GM21576 (cell line): ENCODE measurements at regions not wholly inside any gene's neighbourhood (a gene's known extent, or its start where the extent isn't known, plus 50 kb on each side); places are given as distances from the start of the nearest gene placed in this dataset.
"Not testable (repeated sequence)": the region's sequence is repeated elsewhere in the genome, so short reads cannot be mapped to it uniquely, and the experiment has no call there.

Experiments used
- ATAC-seq: cut with Tn5 transposase; IDR thresholded peaks from one replicate; pipeline ENCODE4 v1.9.1; 2021; ENCODE audit warnings: mild to moderate bottlenecking, moderate library complexity; ENCODE audit not compliant: unreplicated experiment

DNA sequence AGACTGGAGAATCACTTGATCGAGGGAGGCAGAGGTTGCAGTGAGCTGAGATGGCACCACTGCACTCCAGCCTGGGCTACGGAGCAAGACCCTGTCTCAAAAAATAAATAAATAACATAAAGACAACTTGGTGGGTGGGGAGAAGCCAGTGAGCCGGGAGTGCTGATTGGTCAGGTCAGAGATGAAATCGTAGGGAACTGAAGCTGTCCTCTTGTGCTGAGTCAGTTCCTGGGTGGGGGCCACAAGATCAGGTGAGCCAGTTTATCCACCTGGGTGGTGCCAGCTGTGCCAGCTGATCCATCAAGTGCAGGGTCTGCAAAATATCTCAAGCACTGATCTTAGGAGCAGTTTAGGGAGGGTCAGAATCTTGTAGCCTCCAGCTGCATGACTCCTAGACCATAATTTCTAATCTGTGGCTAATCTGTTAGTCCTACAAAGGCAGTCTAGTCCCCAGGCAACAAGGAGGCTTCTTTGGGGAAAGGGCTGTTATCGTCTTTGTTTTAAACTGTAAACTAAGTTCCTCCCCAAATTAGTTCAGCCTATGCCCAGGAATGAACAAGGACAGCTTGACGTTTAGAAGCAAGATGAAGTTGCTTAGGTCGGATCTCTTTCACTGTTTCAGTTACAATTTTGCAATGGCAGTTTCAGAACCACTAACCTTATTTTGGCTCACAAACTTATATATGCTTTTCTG, 221.5 kb upstream of the MYLIP start:
- not testable (repeated sequence) for ATAC-seq

DNA sequence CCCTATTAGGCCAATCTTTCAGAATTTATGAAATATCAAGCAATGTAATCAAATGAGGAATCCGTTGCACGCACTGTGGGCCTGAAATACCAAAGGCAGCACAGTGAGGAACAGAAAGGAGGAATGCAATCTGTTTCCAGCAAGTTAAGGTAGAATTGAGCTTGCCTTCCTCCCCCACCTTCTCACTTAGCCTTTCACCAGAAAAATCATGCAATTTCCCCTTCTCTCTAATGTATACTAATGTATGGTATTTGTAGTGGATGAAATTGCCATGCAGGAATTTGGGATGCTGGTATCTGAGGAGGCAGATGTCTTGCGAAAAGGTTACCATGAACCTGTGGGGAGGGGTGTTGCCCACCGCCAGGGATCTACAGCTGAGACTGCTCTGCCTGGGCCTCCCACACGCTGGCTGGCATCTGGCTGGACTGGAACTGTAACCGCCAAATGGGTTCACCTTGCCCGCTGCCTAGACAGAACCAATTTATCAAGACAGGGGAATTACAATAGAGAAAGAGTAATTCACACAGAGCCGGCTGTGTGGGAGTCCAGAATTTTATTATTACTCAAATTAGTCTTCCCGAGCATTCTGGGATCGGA, 222.4 kb upstream of the MYLIP start:
- no peak for ATAC-seq

DNA sequence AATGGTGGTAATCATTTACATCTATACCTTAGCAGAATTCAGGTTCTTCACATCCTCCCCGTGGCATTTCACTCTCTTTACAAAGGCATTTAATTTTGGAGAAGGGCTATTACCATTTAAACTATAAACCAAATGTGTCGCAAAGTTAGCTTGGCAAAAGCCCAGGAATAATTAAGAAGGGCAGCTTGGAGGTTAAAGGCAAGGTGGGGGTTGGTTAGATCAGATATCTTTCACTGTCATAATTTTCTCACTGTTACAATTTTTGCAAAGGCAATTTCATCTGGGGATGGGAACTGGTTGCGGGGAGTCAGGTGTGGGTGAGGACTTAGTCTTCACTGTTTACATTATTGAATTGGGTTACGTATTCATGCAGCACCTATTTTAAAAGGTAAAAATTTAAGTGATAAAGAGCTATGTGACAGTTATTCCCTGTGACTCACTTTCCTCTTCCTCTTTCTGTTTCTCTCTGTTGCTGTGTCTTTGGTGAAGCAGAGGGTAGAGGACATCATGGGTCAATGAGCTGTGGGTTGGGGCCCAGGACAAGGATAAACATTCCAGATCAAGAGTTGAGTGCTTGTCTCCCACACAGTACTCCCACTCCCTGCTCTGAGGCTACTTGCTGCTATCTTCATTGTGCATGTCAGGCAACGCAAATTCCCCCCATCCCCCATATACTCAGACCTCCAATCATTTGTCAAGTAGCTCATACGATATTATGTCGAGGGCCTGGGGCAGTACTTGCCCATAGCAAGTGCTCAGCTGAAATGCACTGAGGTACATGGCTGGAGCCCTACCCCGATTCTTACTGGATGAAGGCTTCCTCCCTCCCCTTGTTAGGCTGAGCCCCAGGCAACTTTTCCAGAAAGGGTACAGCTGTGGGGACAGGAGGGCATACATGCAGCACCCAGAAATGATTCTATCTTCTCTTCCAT, 223.1 kb upstream of the MYLIP start:
- no peak for ATAC-seq

DNA sequence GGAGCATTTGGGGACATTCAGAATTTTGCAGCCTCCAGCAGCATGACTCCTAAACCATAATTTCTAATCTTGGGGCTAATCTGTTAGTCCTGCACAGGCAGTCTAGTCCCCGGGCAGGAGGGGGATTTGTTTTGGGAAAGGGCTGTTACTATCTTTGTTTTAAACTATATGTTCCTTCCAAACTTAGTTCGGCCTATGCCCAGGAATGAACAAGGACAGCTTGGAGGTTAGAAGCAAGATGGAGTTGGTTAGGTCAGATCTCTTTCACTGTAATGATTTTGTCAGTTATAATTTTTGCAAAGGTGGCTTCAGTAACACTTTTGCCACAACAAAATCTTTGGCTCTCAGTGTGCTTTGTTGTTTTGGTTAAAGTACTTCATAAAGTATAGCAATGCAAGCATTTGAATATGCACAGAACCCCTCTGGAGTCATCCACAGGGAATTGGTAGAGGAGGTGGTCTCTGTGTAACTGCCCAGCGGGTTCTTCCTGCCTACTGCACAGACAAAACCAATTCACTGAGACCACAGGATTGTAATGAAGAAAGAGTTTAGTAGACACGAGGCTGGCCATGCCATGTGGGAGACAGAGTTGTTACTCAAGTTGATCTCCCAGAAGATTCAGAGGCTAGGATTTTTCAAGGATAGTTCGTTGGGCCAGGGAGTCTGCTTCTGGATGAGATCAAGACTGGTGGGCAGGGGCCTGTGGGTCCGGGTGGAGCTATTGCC, 224.1 kb upstream of the MYLIP start:
- ATAC-seq: no peak

DNA sequence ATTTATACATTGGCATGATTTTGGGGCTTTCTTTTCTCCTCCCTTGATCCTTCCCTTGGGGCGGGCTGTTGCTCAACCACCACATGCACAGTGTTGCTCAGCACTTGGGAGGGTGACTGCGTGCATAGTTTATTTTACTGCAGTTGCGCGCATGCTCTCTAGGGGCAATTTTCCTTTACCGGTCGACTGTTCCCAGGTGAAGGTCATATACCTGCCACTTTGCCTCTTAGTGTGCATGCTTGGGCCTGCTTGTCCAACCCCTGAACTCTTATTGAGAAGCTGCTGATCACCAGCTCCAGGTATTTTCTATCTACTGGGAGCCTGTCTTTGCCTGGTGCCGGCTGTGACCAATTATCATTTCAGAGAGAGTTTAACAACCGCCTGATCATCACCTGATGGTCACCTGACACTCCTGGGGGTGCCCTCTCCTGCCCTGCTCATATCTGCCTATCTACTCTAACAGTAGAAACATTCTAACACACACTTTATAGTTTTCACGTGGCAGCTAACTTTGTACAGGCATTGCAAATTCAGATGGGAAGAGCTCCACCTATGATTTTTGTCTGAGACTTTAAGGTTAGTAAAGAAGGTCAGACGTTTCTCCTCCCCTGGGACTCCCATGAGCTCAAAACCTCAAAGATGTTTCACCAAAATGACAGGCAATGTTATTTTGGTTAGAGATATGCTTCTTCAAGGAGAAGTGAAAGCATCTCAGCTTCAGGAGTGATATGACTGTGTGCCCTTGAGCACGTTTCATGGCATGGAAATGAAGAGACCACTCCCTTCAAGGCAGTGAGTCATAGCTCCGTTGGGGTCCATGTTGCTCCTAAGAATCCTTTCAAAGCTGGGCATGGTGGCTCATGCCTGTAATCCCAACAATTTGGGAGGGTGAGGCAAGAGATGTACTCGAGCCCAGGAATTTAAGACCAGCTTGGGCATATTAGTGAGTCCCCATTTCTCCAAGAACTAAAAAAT, 227.5 kb upstream of the MYLIP start:
- ATAC-seq: peak; percentile 87

DNA sequence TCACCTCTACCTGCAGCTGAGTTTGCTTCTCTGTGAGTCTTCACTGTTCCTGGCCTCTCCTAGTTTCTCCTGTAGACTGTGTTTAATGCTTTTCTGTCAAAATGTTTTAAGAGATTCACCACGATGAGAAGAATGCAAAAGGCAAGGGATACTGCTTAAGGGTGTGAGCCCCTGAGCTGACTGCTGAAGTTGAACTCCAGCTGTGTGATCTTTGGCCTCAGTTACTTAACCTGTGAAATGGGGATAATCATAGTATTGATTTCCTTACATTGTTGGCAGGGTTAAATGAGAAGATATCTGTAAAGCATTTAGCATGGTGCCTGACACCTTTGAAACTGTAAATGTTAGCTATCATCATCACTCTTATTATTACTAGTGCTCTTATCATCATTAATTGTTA, 230.2 kb upstream of the MYLIP start:
- ATAC-seq: no peak

DNA sequence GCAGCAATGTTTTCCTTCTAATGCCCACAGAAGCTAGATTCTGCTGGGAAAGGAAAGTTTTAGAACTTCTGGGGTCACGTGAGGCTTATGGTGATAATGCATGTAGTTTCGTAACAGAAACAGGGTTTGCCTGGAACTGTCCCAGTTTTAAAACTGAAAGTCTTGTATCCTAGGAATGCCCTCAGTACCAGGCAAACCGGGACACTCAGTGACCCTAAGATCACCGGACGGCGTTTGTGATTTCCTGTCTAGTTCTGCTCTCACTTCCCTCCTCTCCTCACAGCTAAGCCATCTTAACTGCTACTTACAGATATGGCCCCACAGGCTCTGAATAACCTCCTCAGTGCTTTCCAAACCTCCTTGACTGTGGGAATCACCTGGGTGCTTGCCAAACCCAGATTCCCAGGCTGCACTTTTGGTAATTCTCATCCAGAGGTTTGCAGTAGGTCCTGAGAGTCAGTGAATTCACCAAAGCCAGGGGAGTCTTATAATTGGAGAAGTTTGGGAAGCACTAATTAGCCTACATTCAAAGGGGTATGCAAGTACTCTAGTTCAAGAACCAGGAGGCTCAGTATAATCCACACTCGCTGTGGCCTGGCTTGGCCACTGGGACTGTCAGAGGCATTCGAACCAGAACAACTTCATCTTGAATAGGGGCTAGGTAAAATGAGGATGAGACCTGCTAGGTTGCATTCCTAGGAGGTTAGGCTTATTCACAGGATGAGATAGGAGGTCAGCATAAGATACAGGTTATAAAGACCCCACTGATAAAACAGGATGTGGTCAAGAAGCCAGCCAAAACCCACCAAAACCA, 231.6 kb upstream of the MYLIP start:
- no peak for ATAC-seq

DNA sequence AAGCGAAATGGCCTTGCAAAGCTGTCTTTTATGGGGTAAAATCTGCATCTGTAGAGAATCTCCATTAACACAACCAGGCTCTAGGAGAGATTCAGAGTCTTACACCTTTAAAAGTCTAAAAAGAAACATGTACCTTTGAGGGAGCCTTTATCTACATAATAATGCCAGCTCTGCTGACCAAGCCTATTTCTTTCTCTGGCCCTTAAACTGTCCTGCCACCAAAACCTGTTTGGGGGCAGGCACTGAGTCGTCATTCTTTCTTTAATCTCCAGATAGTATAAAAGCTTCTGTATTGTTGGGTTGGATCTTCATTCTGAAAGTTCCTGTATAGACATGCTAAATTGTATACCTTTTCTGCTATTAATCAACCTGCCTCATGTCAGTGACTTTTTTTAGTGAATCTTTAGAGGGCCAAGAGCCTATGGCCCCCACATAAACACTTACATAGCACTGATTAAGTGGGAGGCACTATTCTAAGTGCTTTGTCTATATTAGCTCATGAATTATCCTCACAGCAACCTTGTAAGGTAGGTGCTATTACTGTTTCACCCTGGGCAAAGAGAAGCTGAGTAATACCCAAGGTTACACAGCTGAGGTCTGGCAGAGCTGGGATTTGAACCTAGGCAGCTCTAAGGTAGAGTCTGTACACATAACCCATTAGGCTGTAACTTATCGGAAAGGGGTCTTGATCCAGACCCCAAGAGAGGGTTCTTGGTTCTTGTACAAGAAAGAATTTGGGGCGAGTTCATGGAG, 232.3 kb upstream of the DTNBP1 start:
- ATAC-seq: no peak

GRCh38 chr6:15893556-15894253, 230.9 kb upstream of the DTNBP1 start:
- ATAC-seq: no peak

- ATAC-seq: no peak
Observed at GRCh38 chr6:15892369-15892768, 229.5 kb upstream of the DTNBP1 start.

GRCh38 chr6:15888798-15889772, 226.3 kb upstream of the DTNBP1 start:
- ATAC-seq: no peak

GRCh38 chr6:15887491-15888461, 224.9 kb upstream of the DTNBP1 start:
- ATAC-seq: no peak

GRCh38 chr6:15885624-15886023, 222.8 kb upstream of the DTNBP1 start:
- no peak for ATAC-seq

DNA sequence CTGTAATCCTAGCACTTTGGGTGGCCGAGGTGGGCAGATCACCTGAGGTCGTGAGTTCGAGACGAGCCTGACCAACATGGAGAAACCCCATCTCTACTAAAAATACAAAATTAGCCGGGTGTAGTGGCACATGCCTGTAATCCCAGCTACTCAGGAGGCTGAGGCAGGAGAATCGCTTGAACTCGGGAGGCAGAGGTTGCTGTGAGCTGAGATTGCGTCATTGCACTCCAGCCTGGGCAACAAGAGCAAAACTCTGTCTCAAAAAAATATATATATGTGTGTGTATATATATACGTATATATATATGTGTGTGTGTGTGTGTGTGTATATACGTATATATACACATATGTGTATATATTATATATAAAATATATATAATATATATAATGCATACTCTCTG, 220.8 kb upstream of the DTNBP1 start:
- ATAC-seq: not testable (repeated sequence)

GRCh38 chr6:15882915-15883314, 220.1 kb upstream of the DTNBP1 start:
- ATAC-seq: no peak
